A673 (cell line): ENCODE measurements at regions not wholly inside any gene's neighbourhood (a gene's known extent, or its start where the extent isn't known, plus 50 kb on each side); places are given as distances from the start of the nearest gene placed in this dataset.

Experiments used
- BruUV-seq: library from RNA; stranded (reverse); fragments of 400-500 nt; replicated peaks from 2 replicates; lab custom pipeline; 2021; lab: Mats Ljungman, UMichigan
- CTCF ChIA-PET: fragments of 300-600 bp; sonication (Branson Sonifier 250); formaldehyde crosslinking; loops from one replicate; lab custom pipeline; 2022; ENCODE audit warnings: antibody characterized with exemption; lab: Charles Lee
- POLR2A ChIA-PET: fragments of 300-600 bp; sonication (Branson Sonifier 250); formaldehyde crosslinking; loops from one replicate; lab custom pipeline; 2022; ENCODE audit warnings: antibody characterized with exemption; ENCODE audit not compliant: low non-redundant PET; lab: Charles Lee
- DNase-seq: peaks from one replicate; pipeline ENCODE4 v3.0.0-alpha.2; 2015; ENCODE audit warnings: low spot score
- H3K27ac ChIP-seq: fragments of 200-600 bp; sonication (generic); 2 replicates; pipeline ENCODE4 v1.5.1; 2016; ENCODE audit warnings: mixed run types, low read depth, mild to moderate bottlenecking, mixed read lengths, antibody characterized with exemption, low read length; ENCODE audit not compliant: poor library complexity, severe bottlenecking
- H3K27me3 ChIP-seq: fragments of 200-600 bp; sonication (generic); replicated peaks from 2 replicates; pipeline ENCODE4 v1.6.1; 2017; ENCODE audit warnings: mixed run types, low read depth, mild to moderate bottlenecking, mixed read lengths, antibody characterized with exemption, low read length; ENCODE audit not compliant: insufficient read depth, poor library complexity
- H3K36me3 ChIP-seq: fragments of 200-600 bp; sonication (generic); 2 replicates; pipeline ENCODE4 v1.6.1; 2016; ENCODE audit warnings: mixed run types, mild to moderate bottlenecking, mixed read lengths, antibody characterized with exemption, low read length; ENCODE audit not compliant: insufficient read depth, poor library complexity, severe bottlenecking
- H3K4me1 ChIP-seq: fragments of 200-600 bp; sonication (generic); 2 replicates; pipeline ENCODE4 v1.6.1; 2017; ENCODE audit warnings: mixed run types, mild to moderate bottlenecking, mixed read lengths, antibody characterized with exemption, low read length; ENCODE audit not compliant: insufficient read depth, poor library complexity, severe bottlenecking
- H3K4me3 ChIP-seq: fragments of 200-600 bp; sonication (generic); 2 replicates; pipeline ENCODE4 v1.5.1; 2016; ENCODE audit warnings: low read depth, mixed run types, mild to moderate bottlenecking, mixed read lengths, low read length; ENCODE audit not compliant: poor library complexity, severe bottlenecking
- H3K9me3 ChIP-seq: fragments of 200-600 bp; sonication (generic); 2 replicates; pipeline ENCODE4 v1.6.1; 2016; ENCODE audit warnings: mixed run types, low read depth, mild to moderate bottlenecking, mixed read lengths, antibody characterized with exemption, low read length; ENCODE audit not compliant: poor library complexity, severe bottlenecking
- EZH2 ChIP-seq: fragments of 200-600 bp; sonication (generic); IDR thresholded peaks from 2 replicates; pipeline ENCODE4 v1.6.1; 2017; ENCODE audit warnings: borderline replicate concordance, low read depth, mild to moderate bottlenecking, mixed read lengths, antibody characterized with exemption, low read length; ENCODE audit not compliant: poor library complexity, severe bottlenecking
- intact Hi-C: fragments of 100-400 bp; cut with micrococcal nuclease; formaldehyde crosslinking; loops from one replicate; pipeline ENCODE4 v1.10.0; 2022; ENCODE audit not compliant: unreplicated experiment
- TF ChIP-seq, protein P1 (sequence below): fragments of 300-800, 200-600 bp; sonication (generic); conservative IDR thresholded peaks from 2 replicates; pipeline ENCODE4 v1.5.1; 2017; ENCODE audit warnings: low read depth, mild to moderate bottlenecking, antibody characterized with exemption, low read length, moderate library complexity, mixed read lengths

- H3K9me3 ChIP-seq, result no peaks in the 10 kb centered on the region
- H3K27me3 ChIP-seq, result no peaks in the 10 kb centered on the region
- intact Hi-C loops, result no loop called here
- BruUV-seq, result no TSS peak
- no peak overlapping the region for H3K27ac ChIP-seq
- no peak for DNase-seq
- H3K4me3 ChIP-seq, result no peak overlapping the region
- no peak for TF ChIP-seq EZH2
- TF ChIP-seq, protein P1, sequence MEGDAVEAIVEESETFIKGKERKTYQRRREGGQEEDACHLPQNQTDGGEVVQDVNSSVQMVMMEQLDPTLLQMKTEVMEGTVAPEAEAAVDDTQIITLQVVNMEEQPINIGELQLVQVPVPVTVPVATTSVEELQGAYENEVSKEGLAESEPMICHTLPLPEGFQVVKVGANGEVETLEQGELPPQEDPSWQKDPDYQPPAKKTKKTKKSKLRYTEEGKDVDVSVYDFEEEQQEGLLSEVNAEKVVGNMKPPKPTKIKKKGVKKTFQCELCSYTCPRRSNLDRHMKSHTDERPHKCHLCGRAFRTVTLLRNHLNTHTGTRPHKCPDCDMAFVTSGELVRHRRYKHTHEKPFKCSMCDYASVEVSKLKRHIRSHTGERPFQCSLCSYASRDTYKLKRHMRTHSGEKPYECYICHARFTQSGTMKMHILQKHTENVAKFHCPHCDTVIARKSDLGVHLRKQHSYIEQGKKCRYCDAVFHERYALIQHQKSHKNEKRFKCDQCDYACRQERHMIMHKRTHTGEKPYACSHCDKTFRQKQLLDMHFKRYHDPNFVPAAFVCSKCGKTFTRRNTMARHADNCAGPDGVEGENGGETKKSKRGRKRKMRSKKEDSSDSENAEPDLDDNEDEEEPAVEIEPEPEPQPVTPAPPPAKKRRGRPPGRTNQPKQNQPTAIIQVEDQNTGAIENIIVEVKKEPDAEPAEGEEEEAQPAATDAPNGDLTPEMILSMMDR, result no peak
- ChIA-PET POLR2A (no interaction called here), CTCF (no interaction called here)
- no peaks in the 10 kb centered on the region for H3K4me1 ChIP-seq
- no peaks in the 10 kb centered on the region for H3K36me3 ChIP-seq
Measured at GRCh38 chr2:211281430-211282073, 725.2 kb downstream of the CPS1 start.

GRCh38 chr2:211302676-211303075, 746.3 kb downstream of the CPS1 start:
- Histone ChIP-seq H3K4me3 (no peak overlapping the region), H3K27me3 (no peaks in the 10 kb centered on the region), H3K4me1 (peaks cover 8% of the 10 kb centered on the region), H3K36me3 (no peaks in the 10 kb centered on the region), H3K9me3 (no peaks in the 10 kb centered on the region), H3K27ac (no peak overlapping the region)
- intact Hi-C loops, result no loop called here
- ChIA-PET CTCF (no interaction called here), POLR2A (no interaction called here)
- DNase-seq, result no peak
- TF ChIP-seq, protein P1, result no peak
- no peak for TF ChIP-seq EZH2
- no TSS peak for BruUV-seq

- no peak for DNase-seq
- CTCF ChIA-PET, result no interaction called here
- no peak for TF ChIP-seq EZH2
- TF ChIP-seq, protein P1, result no peak
- no TSS peak for BruUV-seq
- no peak overlapping the region for H3K27ac ChIP-seq
- POLR2A ChIA-PET, result no interaction called here
- H3K9me3 ChIP-seq, result no peaks in the 10 kb centered on the region
- no peak overlapping the region for H3K4me3 ChIP-seq
- H3K27me3 ChIP-seq, result no peaks in the 10 kb centered on the region
- H3K4me1 ChIP-seq, result peaks cover 8% of the 10 kb centered on the region
- H3K36me3 ChIP-seq, result no peaks in the 10 kb centered on the region
- intact Hi-C loops, result no loop called here
Measured at GRCh38 chr2:211306929-211307328, 750.5 kb downstream of the CPS1 start.
